ENCODE measurements at regions not wholly inside any gene's neighbourhood (a gene's known extent, or its start where the extent isn't known, plus 50 kb on each side); places are given as distances from the start of the nearest gene placed in this dataset.

- DNase-seq: no peak
Measured at GRCh38 chr4:176902710-176903323, 110.1 kb upstream of the VEGFC start.

GRCh38 chr4:176906709-176907108, 114.0 kb upstream of the VEGFC start:
- no peak for DNase-seq

- no peak for DNase-seq
Measured at GRCh38 chr4:176910646-176911045, 117.9 kb upstream of the VEGFC start.

GRCh38 chr4:176919631-176920030, 126.9 kb upstream of the VEGFC start:
- DNase-seq: no peak

- no peak for DNase-seq
Measured at GRCh38 chr4:176920694-176921093, 128.0 kb upstream of the VEGFC start.

GRCh38 chr4:176921256-176921655, 128.5 kb upstream of the VEGFC start:
- DNase-seq: no peak

GRCh38 chr4:176924238-176924637, 131.5 kb upstream of the VEGFC start:
- DNase-seq: no peak

- DNase-seq: no peak
Measured at GRCh38 chr4:176925962-176926361, 133.2 kb upstream of the VEGFC start.

- no peak for DNase-seq
Measured at GRCh38 chr4:176927117-176927516, 134.4 kb upstream of the VEGFC start.

GRCh38 chr4:176927664-176928063, 134.9 kb upstream of the VEGFC start:
- DNase-seq: no peak

GRCh38 chr4:176939445-176939844, 146.7 kb upstream of the VEGFC start:
- DNase-seq: no peak

GRCh38 chr4:176945334-176945733, 152.6 kb upstream of the VEGFC start:
- DNase-seq: no peak

- DNase-seq: no peak
Measured at GRCh38 chr4:176949029-176949428, 156.3 kb upstream of the VEGFC start.

GRCh38 chr4:176953021-176953420, 160.3 kb upstream of the VEGFC start:
- DNase-seq: no peak

- no peak for DNase-seq
Measured at GRCh38 chr4:176957353-176958118, 164.8 kb upstream of the VEGFC start.

GRCh38 chr4:176959980-176960379, 167.3 kb upstream of the VEGFC start:
- no peak for DNase-seq

GRCh38 chr4:176963121-176963520, 170.4 kb upstream of the VEGFC start:
- no peak for DNase-seq

GRCh38 chr4:176964116-176964691, 171.5 kb upstream of the VEGFC start:
- DNase-seq: no peak

- DNase-seq: no peak
Measured at GRCh38 chr4:176967586-176967985, 174.9 kb upstream of the VEGFC start.

GRCh38 chr4:176968094-176968493, 175.4 kb upstream of the VEGFC start:
- DNase-seq: no peak

- DNase-seq: no peak
Measured at GRCh38 chr4:176969011-176969410, 176.3 kb upstream of the VEGFC start.

GRCh38 chr4:176970853-176971252, 178.1 kb upstream of the VEGFC start:
- no peak for DNase-seq

GRCh38 chr4:176971576-176972115, 178.9 kb upstream of the VEGFC start:
- DNase-seq: no peak

- DNase-seq: no peak
Measured at GRCh38 chr4:176979416-176979815, 186.7 kb upstream of the VEGFC start.
